ENCODE measurements at regions not wholly inside any gene's neighbourhood (a gene's known extent, or its start where the extent isn't known, plus 50 kb on each side); places are given as distances from the start of the nearest gene placed in this dataset.

DNA sequence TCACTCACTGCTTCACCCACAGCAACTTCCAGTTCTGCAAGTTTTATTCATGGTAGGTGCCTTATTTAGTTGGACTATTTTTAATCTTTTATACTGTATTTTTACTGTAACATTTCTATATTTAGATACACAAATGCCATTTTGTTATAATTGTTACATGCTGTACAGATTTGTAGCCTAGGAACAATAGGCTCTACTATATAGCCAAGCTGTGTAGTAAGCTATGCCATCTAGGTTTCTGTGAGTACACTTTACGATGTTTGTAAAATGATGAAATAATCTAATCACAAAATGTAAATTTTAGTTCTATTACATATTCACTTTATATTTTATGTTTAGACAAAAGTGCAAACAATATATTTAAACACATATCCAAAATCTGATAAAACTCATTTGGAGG lies 1187.8 kb downstream of the TECRL start (continued):
- TF ChIP-seq, protein P1, sequence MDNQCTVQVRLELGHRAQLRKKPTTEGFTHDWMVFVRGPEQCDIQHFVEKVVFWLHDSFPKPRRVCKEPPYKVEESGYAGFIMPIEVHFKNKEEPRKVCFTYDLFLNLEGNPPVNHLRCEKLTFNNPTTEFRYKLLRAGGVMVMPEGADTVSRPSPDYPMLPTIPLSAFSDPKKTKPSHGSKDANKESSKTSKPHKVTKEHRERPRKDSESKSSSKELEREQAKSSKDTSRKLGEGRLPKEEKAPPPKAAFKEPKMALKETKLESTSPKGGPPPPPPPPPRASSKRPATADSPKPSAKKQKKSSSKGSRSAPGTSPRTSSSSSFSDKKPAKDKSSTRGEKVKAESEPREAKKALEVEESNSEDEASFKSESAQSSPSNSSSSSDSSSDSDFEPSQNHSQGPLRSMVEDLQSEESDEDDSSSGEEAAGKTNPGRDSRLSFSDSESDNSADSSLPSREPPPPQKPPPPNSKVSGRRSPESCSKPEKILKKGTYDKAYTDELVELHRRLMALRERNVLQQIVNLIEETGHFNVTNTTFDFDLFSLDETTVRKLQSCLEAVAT (IDR thresholded peaks at IDR 0.05): no peak
- TF ChIP-seq CHD1 (IDR thresholded peaks at IDR 0.05; ENCODE audit: low read depth, low read length) (no peak), NFIC (IDR thresholded peaks at IDR 0.05; ENCODE audit: low read depth, low read length) (no peak), ZBED1 (IDR thresholded peaks at IDR 0.05; ENCODE audit: borderline replicate concordance) (no peak), MTA3 (IDR thresholded peaks at IDR 0.05; ENCODE audit: borderline replicate concordance, low read length) (no peak), EGR1 (IDR thresholded peaks at IDR 0.05; ENCODE audit: borderline replicate concordance in 1 of 2, low read depth in 2 of 2, low read length in 2 of 2) (no peak), LARP7 (IDR thresholded peaks at IDR 0.05) (no peak), ZNF274 (IDR thresholded peaks at IDR 0.05; ENCODE audit: insufficient read depth, insufficient read length) (no peak)
- TF ChIP-seq, protein P2, sequence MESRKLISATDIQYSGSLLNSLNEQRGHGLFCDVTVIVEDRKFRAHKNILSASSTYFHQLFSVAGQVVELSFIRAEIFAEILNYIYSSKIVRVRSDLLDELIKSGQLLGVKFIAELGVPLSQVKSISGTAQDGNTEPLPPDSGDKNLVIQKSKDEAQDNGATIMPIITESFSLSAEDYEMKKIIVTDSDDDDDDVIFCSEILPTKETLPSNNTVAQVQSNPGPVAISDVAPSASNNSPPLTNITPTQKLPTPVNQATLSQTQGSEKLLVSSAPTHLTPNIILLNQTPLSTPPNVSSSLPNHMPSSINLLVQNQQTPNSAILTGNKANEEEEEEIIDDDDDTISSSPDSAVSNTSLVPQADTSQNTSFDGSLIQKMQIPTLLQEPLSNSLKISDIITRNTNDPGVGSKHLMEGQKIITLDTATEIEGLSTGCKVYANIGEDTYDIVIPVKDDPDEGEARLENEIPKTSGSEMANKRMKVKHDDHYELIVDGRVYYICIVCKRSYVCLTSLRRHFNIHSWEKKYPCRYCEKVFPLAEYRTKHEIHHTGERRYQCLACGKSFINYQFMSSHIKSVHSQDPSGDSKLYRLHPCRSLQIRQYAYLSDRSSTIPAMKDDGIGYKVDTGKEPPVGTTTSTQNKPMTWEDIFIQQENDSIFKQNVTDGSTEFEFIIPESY (IDR thresholded peaks at IDR 0.05): no peak

DNA sequence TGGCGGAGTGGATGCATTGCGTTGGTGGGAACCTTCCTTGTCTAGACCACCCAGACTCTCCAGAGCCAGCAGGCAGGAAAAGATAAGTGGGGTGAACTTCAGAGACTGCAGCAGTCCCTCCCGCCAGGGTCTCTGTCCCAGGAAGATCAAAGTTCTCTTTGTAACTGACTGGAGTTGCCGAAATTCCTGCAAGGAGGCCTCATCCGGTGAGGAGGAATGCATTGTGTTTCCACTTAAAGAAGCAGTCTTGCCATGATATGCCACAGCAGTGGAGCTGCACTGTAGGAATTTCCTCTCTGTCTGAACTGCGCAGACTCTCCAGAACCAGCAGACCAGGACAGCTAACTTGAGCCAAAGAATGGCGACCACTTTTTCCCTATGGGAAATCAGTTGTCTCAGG lies 1190.4 kb downstream of the TECRL start:
- POLR2A ChIA-PET: no interaction called here
- FAIRE-seq: no peak
- no TSS peak for BruUV-seq (replicated peaks)

More for the DNA sequence above, 1190.4 kb downstream of the TECRL start:
- H3K9ac ChIP-seq (ENCODE audit: control insufficient read depth, insufficient read depth, low read length): no peak overlapping the region
- TF ChIP-seq IKZF2 (IDR thresholded peaks at IDR 0.05) (no peak), SMARCA5 (IDR thresholded peaks at IDR 0.05) (no peak), GABPA (IDR thresholded peaks at IDR 0.05; ENCODE audit: low read depth) (no peak), YY1 (IDR thresholded peaks at IDR 0.05; ENCODE audit: low read depth, low read length) (no peak), ASH2L (IDR thresholded peaks at IDR 0.05; ENCODE audit: borderline replicate concordance, low read depth) (no peak)
- TF ChIP-seq, protein P3, sequence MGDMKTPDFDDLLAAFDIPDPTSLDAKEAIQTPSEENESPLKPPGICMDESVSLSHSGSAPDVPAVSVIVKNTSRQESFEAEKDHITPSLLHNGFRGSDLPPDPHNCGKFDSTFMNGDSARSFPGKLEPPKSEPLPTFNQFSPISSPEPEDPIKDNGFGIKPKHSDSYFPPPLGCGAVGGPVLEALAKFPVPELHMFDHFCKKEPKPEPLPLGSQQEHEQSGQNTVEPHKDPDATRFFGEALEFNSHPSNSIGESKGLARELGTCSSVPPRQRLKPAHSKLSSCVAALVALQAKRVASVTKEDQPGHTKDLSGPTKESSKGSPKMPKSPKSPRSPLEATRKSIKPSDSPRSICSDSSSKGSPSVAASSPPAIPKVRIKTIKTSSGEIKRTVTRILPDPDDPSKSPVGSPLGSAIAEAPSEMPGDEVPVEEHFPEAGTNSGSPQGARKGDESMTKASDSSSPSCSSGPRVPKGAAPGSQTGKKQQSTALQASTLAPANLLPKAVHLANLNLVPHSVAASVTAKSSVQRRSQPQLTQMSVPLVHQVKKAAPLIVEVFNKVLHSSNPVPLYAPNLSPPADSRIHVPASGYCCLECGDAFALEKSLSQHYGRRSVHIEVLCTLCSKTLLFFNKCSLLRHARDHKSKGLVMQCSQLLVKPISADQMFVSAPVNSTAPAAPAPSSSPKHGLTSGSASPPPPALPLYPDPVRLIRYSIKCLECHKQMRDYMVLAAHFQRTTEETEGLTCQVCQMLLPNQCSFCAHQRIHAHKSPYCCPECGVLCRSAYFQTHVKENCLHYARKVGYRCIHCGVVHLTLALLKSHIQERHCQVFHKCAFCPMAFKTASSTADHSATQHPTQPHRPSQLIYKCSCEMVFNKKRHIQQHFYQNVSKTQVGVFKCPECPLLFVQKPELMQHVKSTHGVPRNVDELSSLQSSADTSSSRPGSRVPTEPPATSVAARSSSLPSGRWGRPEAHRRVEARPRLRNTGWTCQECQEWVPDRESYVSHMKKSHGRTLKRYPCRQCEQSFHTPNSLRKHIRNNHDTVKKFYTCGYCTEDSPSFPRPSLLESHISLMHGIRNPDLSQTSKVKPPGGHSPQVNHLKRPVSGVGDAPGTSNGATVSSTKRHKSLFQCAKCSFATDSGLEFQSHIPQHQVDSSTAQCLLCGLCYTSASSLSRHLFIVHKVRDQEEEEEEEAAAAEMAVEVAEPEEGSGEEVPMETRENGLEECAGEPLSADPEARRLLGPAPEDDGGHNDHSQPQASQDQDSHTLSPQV (IDR thresholded peaks at IDR 0.05): no peak
- no peak overlapping the region for H3K4me3 ChIP-seq
- no peak overlapping the region for H3K27ac ChIP-seq (ENCODE audit: control insufficient read depth, insufficient read depth)
- H3K9me3 ChIP-seq (replicated peaks; ENCODE audit: control insufficient read depth, insufficient read depth, low read length): no peaks in the 10 kb centered on the region
- H4K20me1 ChIP-seq (ENCODE audit: control insufficient read depth, insufficient read depth): no peaks in the 10 kb centered on the region
- H3K4me1 ChIP-seq (ENCODE audit: control insufficient read depth, insufficient read depth, low read length): no peaks in the 10 kb centered on the region
- intact Hi-C loops (cut with micrococcal nuclease; ENCODE audit: unreplicated experiment) (no loop called here), in situ Hi-C loops (cut with MboI) (no loop called here)
- H3K27me3 ChIP-seq (replicated peaks in 1 of 2; ENCODE audit: control insufficient read depth in 2 of 2, insufficient read depth in 2 of 2, low read length in 1 of 2): no peaks in the 10 kb centered on the region
- ATAC-seq: no peak
- CTCF ChIA-PET: no interaction called here
- 33% methylated on average over 7 of the region's 7 CpGs for whole genome bisulfite sequencing (ENCODE audit: insufficient coverage, insufficient replicate concordance, low lambda C conversion rate, missing lambda C conversion rate)
- DNase-seq (ENCODE audit: low read depth, low spot score): no peak
- H3K36me3 ChIP-seq (ENCODE audit: control insufficient read depth in 2 of 2, insufficient read depth in 2 of 2, low read length in 1 of 2): no peaks in the 10 kb centered on the region
- SMC1A ChIA-PET (ENCODE audit: uncharacterized antibody, unreplicated experiment): no interaction called here
- H3K79me2 ChIP-seq (ENCODE audit: control insufficient read depth, insufficient read depth, low read length): no peaks in the 10 kb centered on the region
- no peak overlapping the region for H3K4me2 ChIP-seq (ENCODE audit: control insufficient read depth, insufficient read depth)
- RAD21 ChIA-PET (ENCODE audit: unreplicated experiment): no interaction called here
- H2AFZ ChIP-seq (ENCODE audit: control insufficient read depth, low read depth, low read length): no peak overlapping the region

Data from GM12878 (cell line).